MM.1S (cell line): ENCODE measurements at regions not wholly inside any gene's neighbourhood (a gene's known extent, or its start where the extent isn't known, plus 50 kb on each side); places are given as distances from the start of the nearest gene placed in this dataset.
A peak's percentile ranks its signal among the peaks of the same experiment; 100 is the strongest.

ENCODE experiments used
- DNase-seq: peaks from one replicate; pipeline ENCODE4 v3.0.0-alpha.2; 2015
- H2AFZ ChIP-seq: fragments of 300-600 bp; sonication (generic); 2 replicates; pipeline ENCODE4 v1.6.0; 2016; ENCODE audit warnings: antibody characterized with exemption, low read length
- H3F3A ChIP-seq: fragments of 300-600 bp; sonication (generic); 2 replicates; pipeline ENCODE4 v1.6.1; 2016; ENCODE audit warnings: mild to moderate bottlenecking, antibody characterized with exemption, low read length, moderate library complexity, mixed read lengths; ENCODE audit not compliant: insufficient read depth
- H3K27ac ChIP-seq: fragments of 300-600 bp; sonication (generic); 2 replicates; pipeline ENCODE4 v1.5.1; 2016; ENCODE audit warnings: mild to moderate bottlenecking, low read length
- H3K27me3 ChIP-seq: fragments of 300-600 bp; sonication (generic); replicated peaks from 2 replicates; pipeline ENCODE4 v1.6.0; 2016; ENCODE audit warnings: low read length; ENCODE audit not compliant: insufficient read depth
- H3K36me3 ChIP-seq: fragments of 300-600 bp; sonication (generic); replicated peaks from 2 replicates; pipeline ENCODE4 v1.6.1; 2016; ENCODE audit warnings: mild to moderate bottlenecking, low read length, mixed read lengths; ENCODE audit not compliant: insufficient read depth
- H3K4me1 ChIP-seq: fragments of 300-600 bp; sonication (generic); 2 replicates; pipeline ENCODE4 v1.6.1; 2016; ENCODE audit warnings: low read length, mixed read lengths
- H3K4me2 ChIP-seq: fragments of 300-600 bp; sonication (generic); 2 replicates; pipeline ENCODE4 v1.6.0; 2016; ENCODE audit warnings: low read depth, low read length
- H3K4me3 ChIP-seq: fragments of 300-600 bp; sonication (generic); 2 replicates; pipeline ENCODE4 v1.5.1; 2016; ENCODE audit warnings: low read length, mixed read lengths
- H3K79me2 ChIP-seq: fragments of 300-600 bp; sonication (generic); 2 replicates; pipeline ENCODE4 v1.6.1; 2016; ENCODE audit warnings: mixed run types, low read length, mixed read lengths
- H3K9ac ChIP-seq: fragments of 300-600 bp; sonication (generic); 2 replicates; pipeline ENCODE4 v1.6.1; 2016; ENCODE audit warnings: low read length, mixed read lengths
- H3K9me2 ChIP-seq: fragments of 300-600 bp; sonication (generic); replicated peaks from 2 replicates; pipeline ENCODE4 v1.6.1; 2016; ENCODE audit warnings: mild to moderate bottlenecking, low read length, mixed read lengths; ENCODE audit not compliant: insufficient read depth
- H3K9me3 ChIP-seq: fragments of 300-600 bp; sonication (generic); replicated peaks from 2 replicates; pipeline ENCODE4 v1.6.1; 2016; ENCODE audit warnings: mild to moderate bottlenecking, low read length, mixed read lengths; ENCODE audit not compliant: insufficient read depth
- H4K20me1 ChIP-seq: fragments of 300-600 bp; sonication (generic); 2 replicates; pipeline ENCODE4 v1.6.1; 2016; ENCODE audit warnings: mild to moderate bottlenecking, low read length, moderate library complexity, mixed read lengths; ENCODE audit not compliant: insufficient read depth
- EZH2 ChIP-seq: fragments of 300-600 bp; sonication (generic); optimal IDR thresholded peaks from 2 replicates; pipeline ENCODE3; 2017; ENCODE audit warnings: low read depth, mild to moderate bottlenecking, antibody characterized with exemption, low read length, mixed read lengths
- EZH2phosphoT487 ChIP-seq: fragments of 300-600 bp; sonication (generic); IDR thresholded peaks from 2 replicates; pipeline ENCODE4 v1.6.1; 2018; ENCODE audit warnings: antibody characterized with exemption, low read length
- TF ChIP-seq, protein P1 (sequence below): fragments of 300-600 bp; sonication (generic); IDR thresholded peaks from 2 replicates; pipeline ENCODE4 v1.5.1; 2016; ENCODE audit warnings: antibody characterized with exemption, low read length, mixed read lengths

DNA sequence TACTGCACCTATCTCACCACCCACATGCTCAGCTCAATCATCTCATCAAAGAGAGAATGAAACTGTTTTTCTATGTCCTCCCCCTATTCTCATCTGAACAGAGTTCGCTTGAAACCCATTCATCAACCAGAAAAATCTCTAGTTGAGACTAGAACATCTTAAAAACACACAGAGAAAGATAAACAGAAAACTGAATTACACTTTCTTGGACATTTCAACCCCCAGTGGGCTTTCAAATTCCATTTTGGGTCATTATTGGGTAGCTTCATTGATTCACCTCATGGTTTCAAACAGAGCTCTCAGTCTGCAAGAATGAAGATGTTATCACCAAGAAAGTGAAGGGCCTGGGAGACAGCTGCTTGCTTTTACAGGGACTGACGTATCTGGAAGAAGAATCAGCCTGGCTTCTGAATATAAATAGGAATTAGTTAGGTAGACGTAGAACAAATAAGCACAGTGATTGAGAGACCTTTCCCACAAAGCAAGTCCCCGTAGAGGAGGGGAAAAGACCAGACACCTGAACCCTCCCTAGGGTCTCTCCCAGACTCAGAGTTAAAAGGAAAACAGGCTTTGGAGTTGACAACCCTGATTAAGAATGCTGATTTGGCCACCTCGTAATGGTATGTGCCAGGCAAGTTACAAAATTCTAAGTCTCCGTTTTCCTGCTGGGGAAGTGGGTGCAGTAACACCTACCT lies 155.7 kb downstream of the BBOX1 start:
- Histone ChIP-seq H3F3A (no peaks in the 10 kb centered on the region), H3K9me2 (no peaks in the 10 kb centered on the region), H3K79me2 (no peaks in the 10 kb centered on the region), H3K4me3 (no peak overlapping the region), H3K9me3 (no peaks in the 10 kb centered on the region), H3K36me3 (no peaks in the 10 kb centered on the region), H3K4me2 (no peak overlapping the region), H3K27ac (no peak overlapping the region), H3K4me1 (no peaks in the 10 kb centered on the region), H3K27me3 (no peaks in the 10 kb centered on the region), H3K9ac (no peak overlapping the region), H2AFZ (no peak overlapping the region), H4K20me1 (no peaks in the 10 kb centered on the region)
- DNase-seq = no peak
- TF ChIP-seq, protein P1, sequence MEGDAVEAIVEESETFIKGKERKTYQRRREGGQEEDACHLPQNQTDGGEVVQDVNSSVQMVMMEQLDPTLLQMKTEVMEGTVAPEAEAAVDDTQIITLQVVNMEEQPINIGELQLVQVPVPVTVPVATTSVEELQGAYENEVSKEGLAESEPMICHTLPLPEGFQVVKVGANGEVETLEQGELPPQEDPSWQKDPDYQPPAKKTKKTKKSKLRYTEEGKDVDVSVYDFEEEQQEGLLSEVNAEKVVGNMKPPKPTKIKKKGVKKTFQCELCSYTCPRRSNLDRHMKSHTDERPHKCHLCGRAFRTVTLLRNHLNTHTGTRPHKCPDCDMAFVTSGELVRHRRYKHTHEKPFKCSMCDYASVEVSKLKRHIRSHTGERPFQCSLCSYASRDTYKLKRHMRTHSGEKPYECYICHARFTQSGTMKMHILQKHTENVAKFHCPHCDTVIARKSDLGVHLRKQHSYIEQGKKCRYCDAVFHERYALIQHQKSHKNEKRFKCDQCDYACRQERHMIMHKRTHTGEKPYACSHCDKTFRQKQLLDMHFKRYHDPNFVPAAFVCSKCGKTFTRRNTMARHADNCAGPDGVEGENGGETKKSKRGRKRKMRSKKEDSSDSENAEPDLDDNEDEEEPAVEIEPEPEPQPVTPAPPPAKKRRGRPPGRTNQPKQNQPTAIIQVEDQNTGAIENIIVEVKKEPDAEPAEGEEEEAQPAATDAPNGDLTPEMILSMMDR = no peak
- TF ChIP-seq EZH2phosphoT487 (no peak), EZH2 (no peak)

DNA sequence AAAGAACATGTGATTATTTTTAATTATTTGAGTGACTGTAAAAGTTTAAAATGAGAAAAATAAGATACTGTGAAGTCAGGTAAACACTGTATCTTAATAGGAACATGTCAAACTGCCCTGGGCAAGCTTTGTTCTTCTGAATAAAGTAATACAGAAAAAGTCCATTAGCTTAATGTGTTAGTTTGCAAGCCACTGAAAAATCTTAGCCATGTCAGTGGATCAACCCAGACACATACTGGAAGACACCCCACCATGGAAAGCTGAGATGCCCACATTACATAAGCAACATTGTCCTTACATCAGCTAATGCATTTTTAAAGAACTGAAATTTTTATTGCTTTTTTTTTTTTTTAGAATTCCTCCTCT lies 155.2 kb downstream of the BBOX1 start:
- H3K27ac ChIP-seq = no peak overlapping the region
- no peak overlapping the region for H3K4me3 ChIP-seq
- H4K20me1 ChIP-seq = no peaks in the 10 kb centered on the region
- H3K4me2 ChIP-seq = no peak overlapping the region
- H3K79me2 ChIP-seq = no peaks in the 10 kb centered on the region
- H2AFZ ChIP-seq = no peak overlapping the region
- no peak for DNase-seq
- H3K27me3 ChIP-seq = no peaks in the 10 kb centered on the region
- H3K9me3 ChIP-seq = no peaks in the 10 kb centered on the region
- TF ChIP-seq EZH2phosphoT487 = no peak
- TF ChIP-seq, protein P1 = no peak
- no peak for TF ChIP-seq EZH2
- no peaks in the 10 kb centered on the region for H3F3A ChIP-seq
- no peaks in the 10 kb centered on the region for H3K9me2 ChIP-seq
- no peaks in the 10 kb centered on the region for H3K4me1 ChIP-seq
- no peak overlapping the region for H3K9ac ChIP-seq
- no peaks in the 10 kb centered on the region for H3K36me3 ChIP-seq

DNA sequence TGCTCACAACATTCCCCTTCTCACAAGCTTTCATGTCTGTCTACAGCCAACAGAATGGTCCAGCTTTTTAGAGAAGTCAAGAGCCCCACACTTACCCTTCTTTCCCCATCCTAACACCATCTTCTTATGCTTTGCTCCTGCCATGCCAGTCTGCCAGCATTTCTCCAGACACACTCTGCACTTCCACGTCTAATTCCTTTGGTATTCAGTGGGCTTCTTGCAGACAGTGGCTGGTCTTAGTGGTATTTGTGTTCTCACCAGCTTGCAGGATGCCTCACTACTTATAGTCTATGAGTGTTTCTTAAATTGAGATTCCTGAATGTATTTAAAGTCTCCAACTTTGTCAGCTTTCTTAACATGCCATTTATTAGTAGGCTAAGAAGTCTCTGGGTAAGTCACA lies 154.4 kb downstream of the BBOX1 start:
- H3K4me2 ChIP-seq = no peak overlapping the region
- no peak for TF ChIP-seq EZH2
- TF ChIP-seq EZH2phosphoT487 = no peak
- TF ChIP-seq, protein P1 = no peak
- no peaks in the 10 kb centered on the region for H3K79me2 ChIP-seq
- H3K4me3 ChIP-seq = no peak overlapping the region
- no peaks in the 10 kb centered on the region for H3K27me3 ChIP-seq
- H2AFZ ChIP-seq = 0 out of 2 replicates have a peak overlapping the region, but pooled peaks have one; percentile 6
- DNase-seq = no peak
- H3K36me3 ChIP-seq = no peaks in the 10 kb centered on the region
- no peak overlapping the region for H3K27ac ChIP-seq
- H3K4me1 ChIP-seq = no peaks in the 10 kb centered on the region
- no peaks in the 10 kb centered on the region for H3F3A ChIP-seq
- H3K9me3 ChIP-seq = no peaks in the 10 kb centered on the region
- no peaks in the 10 kb centered on the region for H4K20me1 ChIP-seq
- H3K9ac ChIP-seq = no peak overlapping the region
- no peaks in the 10 kb centered on the region for H3K9me2 ChIP-seq
